ENCODE measurements at regions not wholly inside any gene's neighbourhood (a gene's known extent, or its start where the extent isn't known, plus 50 kb on each side); places are given as distances from the start of the nearest gene placed in this dataset.

DNA sequence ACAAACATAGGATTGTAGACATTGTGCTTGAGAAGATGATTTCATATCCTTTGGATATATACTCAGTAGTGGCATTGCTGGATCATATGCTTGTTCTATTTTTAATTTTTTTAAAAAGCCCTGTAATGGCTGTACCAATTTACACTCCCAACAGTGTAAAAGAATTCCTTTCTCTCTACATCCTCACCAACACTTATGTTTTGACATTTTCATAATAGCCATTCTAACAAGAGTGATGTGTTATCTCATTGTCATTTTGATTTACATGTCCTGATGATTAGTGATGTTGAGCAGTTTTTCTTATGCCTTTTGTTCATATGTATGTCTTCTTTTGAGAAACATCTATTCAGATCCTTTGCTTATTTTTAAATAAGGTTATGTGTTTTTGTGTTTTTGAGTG, 1039.2 kb upstream of the GOT2 start:
- Histone ChIP-seq H3K27me3 (no peaks in the 10 kb centered on the region), H3K36me3 (no peaks in the 10 kb centered on the region)
- TF ChIP-seq CTCF (IDR thresholded peaks at IDR 0.05) = no peak
- TF ChIP-seq POLR2A (IDR thresholded peaks at IDR 0.05) = no peak
- no peak for TF ChIP-seq EP300 (IDR thresholded peaks at IDR 0.05)

DNA sequence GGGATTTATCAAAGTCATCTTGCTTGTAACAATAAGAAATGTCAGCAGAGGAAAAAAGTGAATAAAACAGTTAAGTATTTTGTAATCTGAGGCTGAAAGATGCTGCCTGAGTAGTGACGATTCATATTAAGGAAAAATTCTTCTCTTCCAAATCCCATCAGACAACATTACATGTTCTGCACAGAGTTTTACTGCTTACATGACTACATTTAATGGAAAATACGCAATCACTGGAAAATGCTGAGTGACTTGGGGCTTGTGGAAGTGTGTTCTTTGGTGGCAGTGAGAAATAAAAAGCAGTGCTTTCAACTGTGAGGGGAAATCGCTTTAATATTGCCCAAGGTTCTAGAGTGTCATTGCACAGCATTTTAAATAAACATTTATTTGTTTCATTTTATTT, 1025.2 kb upstream of the GOT2 start:
- WGBS, 3 donors = 71 to 77% (median 73%) methylated on average over 3 of the region's 3 CpGs
- DNase-seq = no peak

More for the DNA sequence above, 1039.2 kb upstream of the GOT2 start:
- H3K4me3 ChIP-seq = no peak overlapping the region
- H3K27ac ChIP-seq = no peak overlapping the region
- DNase-seq = no peak
- H3K9me3 ChIP-seq = no peaks in the 10 kb centered on the region
- intact Hi-C loops (cut with DNase I) = no loop called here
- H3K4me1 ChIP-seq (ENCODE audit: insufficient read depth) = no peaks in the 10 kb centered on the region

GRCh38 chr16:59758848-59759247, 1024.7 kb upstream of the GOT2 start:
- WGBS, 3 donors = 38 to 76% (median 49%) methylated on average over 1 of the region's 1 CpG
- H3K9me3 ChIP-seq = no peaks in the 10 kb centered on the region
- TF ChIP-seq CTCF (IDR thresholded peaks at IDR 0.05) (no peak), POLR2A (IDR thresholded peaks at IDR 0.05) (no peak), EP300 (IDR thresholded peaks at IDR 0.05) (no peak)
- H3K36me3 ChIP-seq = no peaks in the 10 kb centered on the region
- DNase-seq = no peak
- no peak overlapping the region for H3K4me3 ChIP-seq
- no peak overlapping the region for H3K27ac ChIP-seq
- H3K27me3 ChIP-seq = no peaks in the 10 kb centered on the region
- intact Hi-C loops (cut with DNase I) = no loop called here
- no peaks in the 10 kb centered on the region for H3K4me1 ChIP-seq (ENCODE audit: insufficient read depth)

More for the DNA sequence above, 1025.2 kb upstream of the GOT2 start:
- Histone ChIP-seq H3K9me3 (no peaks in the 10 kb centered on the region), H3K27ac (no peak overlapping the region), H3K36me3 (no peaks in the 10 kb centered on the region), H3K4me1 (ENCODE audit: insufficient read depth) (no peaks in the 10 kb centered on the region), H3K4me3 (no peak overlapping the region), H3K27me3 (no peaks in the 10 kb centered on the region)
- TF ChIP-seq POLR2A (IDR thresholded peaks at IDR 0.05) (no peak), CTCF (IDR thresholded peaks at IDR 0.05) (no peak), EP300 (IDR thresholded peaks at IDR 0.05) (no peak)
- intact Hi-C loops (cut with DNase I) = no loop called here

DNA sequence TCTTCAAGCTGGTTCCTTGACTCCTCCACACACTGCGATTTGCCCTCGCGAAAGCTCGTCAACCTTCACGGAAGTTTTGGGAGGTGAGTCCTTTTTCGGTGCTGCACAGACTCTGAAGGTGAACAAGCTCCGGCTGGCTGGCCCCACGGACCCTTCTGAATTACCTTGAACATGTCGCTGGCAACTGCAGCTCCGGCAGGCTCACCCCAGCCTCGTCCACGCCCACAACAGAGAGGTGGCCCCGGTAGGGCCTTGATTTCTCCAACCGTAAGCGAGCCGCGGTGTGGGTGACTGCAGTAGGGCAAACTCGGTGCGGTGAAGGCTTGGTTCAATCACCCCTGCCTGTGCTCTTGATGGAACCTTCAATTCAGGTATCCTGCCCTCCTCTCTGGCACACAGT, 1020.7 kb upstream of the GOT2 start:
- no peak for DNase-seq
- H3K27me3 ChIP-seq = no peaks in the 10 kb centered on the region
- H3K9me3 ChIP-seq = no peaks in the 10 kb centered on the region
- TF ChIP-seq CTCF (IDR thresholded peaks at IDR 0.05) (no peak), POLR2A (IDR thresholded peaks at IDR 0.05) (no peak), EP300 (IDR thresholded peaks at IDR 0.05) (no peak)
- intact Hi-C loops (cut with DNase I) = no loop called here
- H3K36me3 ChIP-seq = no peaks in the 10 kb centered on the region
- no peaks in the 10 kb centered on the region for H3K4me1 ChIP-seq (ENCODE audit: insufficient read depth)
- 88 to 95% (median 93%) methylated on average over 19 of the region's 19 CpGs for WGBS, 3 donors
- H3K4me3 ChIP-seq = no peak overlapping the region
- no peak overlapping the region for H3K27ac ChIP-seq

Data from ovary (tissue), 7 donors.